ENCODE measurements at regions not wholly inside any gene's neighbourhood (a gene's known extent, or its start where the extent isn't known, plus 50 kb on each side); places are given as distances from the start of the nearest gene placed in this dataset.
"Not testable (repeated sequence)": the region's sequence is repeated elsewhere in the genome, so short reads cannot be mapped to it uniquely, and the experiment has no call there.

GRCh38 chr7:13126347-13126746 lies 438.9 kb downstream of the ARL4A start:
- Histone ChIP-seq H3K27ac (ENCODE audit: low read length) (no peak overlapping the region), H3K4me1 (ENCODE audit: low read length) (peaks cover 12% of the 10 kb centered on the region), H3K27me3 (ENCODE audit: low read depth, low read length) (no peaks in the 10 kb centered on the region), H3K79me2 (ENCODE audit: low read length) (no peaks in the 10 kb centered on the region), H3K36me3 (replicated peaks; ENCODE audit: low read depth, low read length) (no peaks in the 10 kb centered on the region), H3K9me3 (ENCODE audit: insufficient read depth, low read length) (no peaks in the 10 kb centered on the region), H3K9ac (ENCODE audit: low read length) (no peak overlapping the region), H3K4me3 (ENCODE audit: low read length) (no peak overlapping the region), H4K20me1 (ENCODE audit: insufficient read depth, low read length) (no peaks in the 10 kb centered on the region), H2AFZ (ENCODE audit: low read depth, low read length) (no peak overlapping the region), H3K4me2 (ENCODE audit: low read length) (no peak overlapping the region)
- no peak for TF ChIP-seq CTCF (IDR thresholded peaks at IDR 0.05; ENCODE audit: low read depth, low read length)
- TF ChIP-seq EZH2phosphoT487 (IDR thresholded peaks at IDR 0.05; ENCODE audit: low read depth) = no peak

GRCh38 chr7:13130321-13130720 lies 442.9 kb downstream of the ARL4A start:
- H3K9me3 ChIP-seq (ENCODE audit: insufficient read depth, low read length) = no peaks in the 10 kb centered on the region
- H3K27me3 ChIP-seq (ENCODE audit: low read depth, low read length) = no peaks in the 10 kb centered on the region
- no peaks in the 10 kb centered on the region for H4K20me1 ChIP-seq (ENCODE audit: insufficient read depth, low read length)
- H3K4me1 ChIP-seq (ENCODE audit: low read length) = peaks cover 12% of the 10 kb centered on the region
- H3K79me2 ChIP-seq (ENCODE audit: low read length) = no peaks in the 10 kb centered on the region
- no peak overlapping the region for H3K9ac ChIP-seq (ENCODE audit: low read length)
- H3K27ac ChIP-seq (ENCODE audit: low read length) = no peak overlapping the region
- no peaks in the 10 kb centered on the region for H3K36me3 ChIP-seq (replicated peaks; ENCODE audit: low read depth, low read length)
- no peak overlapping the region for H3K4me2 ChIP-seq (ENCODE audit: low read length)
- no peak overlapping the region for H3K4me3 ChIP-seq (ENCODE audit: low read length)
- H2AFZ ChIP-seq (ENCODE audit: low read depth, low read length) = no peak overlapping the region
- TF ChIP-seq EZH2phosphoT487 (IDR thresholded peaks at IDR 0.05; ENCODE audit: low read depth) (no peak), CTCF (IDR thresholded peaks at IDR 0.05; ENCODE audit: low read depth, low read length) (no peak)

- not testable (repeated sequence) for H3K4me3 ChIP-seq (ENCODE audit: low read length); H3K27ac ChIP-seq (ENCODE audit: low read length); H3K9ac ChIP-seq (ENCODE audit: low read length); H3K4me2 ChIP-seq (ENCODE audit: low read length); H2AFZ ChIP-seq (ENCODE audit: low read depth, low read length); H4K20me1 ChIP-seq (ENCODE audit: insufficient read depth, low read length); H3K36me3 ChIP-seq (replicated peaks; ENCODE audit: low read depth, low read length); H3K9me3 ChIP-seq (ENCODE audit: insufficient read depth, low read length); H3K79me2 ChIP-seq (ENCODE audit: low read length); H3K27me3 ChIP-seq (ENCODE audit: low read depth, low read length)
- H3K4me1 ChIP-seq (ENCODE audit: low read length) = peaks cover 12% of the 10 kb centered on the region
These were observed 443.5 kb downstream of the ARL4A start for GRCh38 chr7:13130906-13131305.

GRCh38 chr7:13132314-13132713 lies 444.9 kb downstream of the ARL4A start:
- peaks cover 12% of the 10 kb centered on the region for H3K4me1 ChIP-seq (ENCODE audit: low read length)
- H3K27me3 ChIP-seq (ENCODE audit: low read depth, low read length) = no peaks in the 10 kb centered on the region
- no peaks in the 10 kb centered on the region for H4K20me1 ChIP-seq (ENCODE audit: insufficient read depth, low read length)
- no peak overlapping the region for H3K27ac ChIP-seq (ENCODE audit: low read length)
- H3K4me3 ChIP-seq (ENCODE audit: low read length) = no peak overlapping the region
- no peak overlapping the region for H3K4me2 ChIP-seq (ENCODE audit: low read length)
- no peaks in the 10 kb centered on the region for H3K9me3 ChIP-seq (ENCODE audit: insufficient read depth, low read length)
- H3K9ac ChIP-seq (ENCODE audit: low read length) = no peak overlapping the region
- TF ChIP-seq EZH2phosphoT487 (IDR thresholded peaks at IDR 0.05; ENCODE audit: low read depth) (no peak), CTCF (IDR thresholded peaks at IDR 0.05; ENCODE audit: low read depth, low read length) (no peak)
- H3K79me2 ChIP-seq (ENCODE audit: low read length) = no peaks in the 10 kb centered on the region
- no peaks in the 10 kb centered on the region for H3K36me3 ChIP-seq (replicated peaks; ENCODE audit: low read depth, low read length)
- H2AFZ ChIP-seq (ENCODE audit: low read depth, low read length) = no peak overlapping the region

- not testable (repeated sequence) for H2AFZ ChIP-seq (ENCODE audit: low read depth, low read length); H3K4me1 ChIP-seq (ENCODE audit: low read length); H3K27ac ChIP-seq (ENCODE audit: low read length); H3K27me3 ChIP-seq (ENCODE audit: low read depth, low read length); H3K4me2 ChIP-seq (ENCODE audit: low read length); H4K20me1 ChIP-seq (ENCODE audit: insufficient read depth, low read length); H3K9me3 ChIP-seq (ENCODE audit: insufficient read depth, low read length); H3K79me2 ChIP-seq (ENCODE audit: low read length); H3K36me3 ChIP-seq (replicated peaks; ENCODE audit: low read depth, low read length); H3K9ac ChIP-seq (ENCODE audit: low read length); H3K4me3 ChIP-seq (ENCODE audit: low read length)
These were observed 448.9 kb downstream of the ARL4A start for GRCh38 chr7:13136345-13136744.

Measured in OCI-LY3 (cell line).